ENCODE measurements at regions not wholly inside any gene's neighbourhood (a gene's known extent, or its start where the extent isn't known, plus 50 kb on each side); places are given as distances from the start of the nearest gene placed in this dataset.

DNA sequence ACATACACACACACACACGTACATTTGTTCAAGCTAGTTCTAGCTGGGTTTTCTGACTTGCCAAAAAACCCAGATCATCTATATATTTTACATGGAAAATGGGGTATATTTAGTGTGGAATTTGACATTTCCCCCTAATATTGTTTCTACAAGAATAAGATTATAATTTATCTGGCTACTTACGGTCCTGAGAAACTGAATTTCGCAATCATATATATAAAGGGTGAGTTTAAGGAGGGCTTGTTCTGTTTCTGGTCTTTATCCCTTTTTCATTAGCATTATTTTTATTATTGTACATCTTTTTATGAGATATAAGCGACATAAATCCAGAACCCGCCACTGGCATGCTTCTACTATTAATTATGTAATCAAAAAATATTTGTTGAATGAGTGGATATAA, 528.9 kb downstream of the TMX3 start:
- Mint-ChIP-seq H3K36me3 (ENCODE audit: low read depth) (no peaks in the 10 kb centered on the region), H3K27me3 (no peaks in the 10 kb centered on the region), H3K9me3 (no peaks in the 10 kb centered on the region), H3K27ac (no peak overlapping the region), H3K4me3 (no peak overlapping the region), H3K4me1 (ENCODE audit: low read depth) (no peaks in the 10 kb centered on the region)
- intact Hi-C loops (cut with micrococcal nuclease): no loop called here
- POLR2A ChIA-PET: no interaction called here
- DNase-seq (no peak), ATAC-seq (no peak)
- TF ChIP-seq, protein P1, sequence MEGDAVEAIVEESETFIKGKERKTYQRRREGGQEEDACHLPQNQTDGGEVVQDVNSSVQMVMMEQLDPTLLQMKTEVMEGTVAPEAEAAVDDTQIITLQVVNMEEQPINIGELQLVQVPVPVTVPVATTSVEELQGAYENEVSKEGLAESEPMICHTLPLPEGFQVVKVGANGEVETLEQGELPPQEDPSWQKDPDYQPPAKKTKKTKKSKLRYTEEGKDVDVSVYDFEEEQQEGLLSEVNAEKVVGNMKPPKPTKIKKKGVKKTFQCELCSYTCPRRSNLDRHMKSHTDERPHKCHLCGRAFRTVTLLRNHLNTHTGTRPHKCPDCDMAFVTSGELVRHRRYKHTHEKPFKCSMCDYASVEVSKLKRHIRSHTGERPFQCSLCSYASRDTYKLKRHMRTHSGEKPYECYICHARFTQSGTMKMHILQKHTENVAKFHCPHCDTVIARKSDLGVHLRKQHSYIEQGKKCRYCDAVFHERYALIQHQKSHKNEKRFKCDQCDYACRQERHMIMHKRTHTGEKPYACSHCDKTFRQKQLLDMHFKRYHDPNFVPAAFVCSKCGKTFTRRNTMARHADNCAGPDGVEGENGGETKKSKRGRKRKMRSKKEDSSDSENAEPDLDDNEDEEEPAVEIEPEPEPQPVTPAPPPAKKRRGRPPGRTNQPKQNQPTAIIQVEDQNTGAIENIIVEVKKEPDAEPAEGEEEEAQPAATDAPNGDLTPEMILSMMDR (IDR thresholded peaks at IDR 0.05): no peak
- CTCF ChIA-PET: no interaction called here

DNA sequence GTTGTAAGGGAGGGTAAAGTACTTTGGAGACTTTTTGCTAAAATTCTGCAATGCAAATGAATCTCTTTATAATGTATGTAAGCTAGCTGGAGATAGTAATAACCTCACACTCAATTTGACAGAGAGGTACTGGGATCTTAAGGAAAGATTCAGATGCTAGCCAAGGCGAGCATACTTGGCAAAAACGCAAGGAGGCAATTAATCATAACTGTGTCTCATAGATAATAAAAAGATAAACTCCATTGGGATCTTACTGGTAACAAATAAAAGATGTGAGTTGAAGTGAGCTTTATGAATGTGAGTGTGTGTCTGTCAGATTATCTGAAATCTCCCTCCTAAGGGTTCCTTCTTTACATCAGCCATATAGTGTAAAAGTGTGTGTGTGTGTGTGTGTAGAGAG, 533.0 kb downstream of the TMX3 start:
- Mint-ChIP-seq H3K27me3 (no peaks in the 10 kb centered on the region), H3K36me3 (ENCODE audit: low read depth) (no peaks in the 10 kb centered on the region), H3K4me3 (no peak overlapping the region), H3K4me1 (ENCODE audit: low read depth) (no peaks in the 10 kb centered on the region), H3K9me3 (no peaks in the 10 kb centered on the region), H3K27ac (no peak overlapping the region)
- POLR2A ChIA-PET: no interaction called here
- CTCF ChIA-PET: no interaction called here
- intact Hi-C loops (cut with micrococcal nuclease): no loop called here
- DNase-seq: no peak
- ATAC-seq: no peak
- TF ChIP-seq, protein P1 (IDR thresholded peaks at IDR 0.05): no peak

DNA sequence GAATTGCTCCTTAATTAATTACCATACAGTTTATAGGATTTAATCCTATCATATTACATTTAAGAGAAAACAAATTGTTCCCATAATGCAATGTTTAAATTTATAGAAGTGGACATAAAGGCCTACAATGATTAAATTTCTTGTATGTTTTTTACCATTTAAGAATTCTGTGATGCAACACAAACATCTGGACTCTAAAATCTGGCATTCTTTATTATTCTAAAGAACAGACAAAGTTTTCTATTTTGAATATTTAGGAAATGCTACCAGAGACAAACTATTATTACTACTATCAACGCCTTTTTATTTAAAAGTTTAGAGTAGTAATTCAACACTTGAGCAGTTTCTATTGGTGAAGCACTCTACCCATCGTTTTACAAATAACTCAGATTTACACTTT, 535.1 kb downstream of the TMX3 start:
- Mint-ChIP-seq H3K4me3 (no peak overlapping the region), H3K4me1 (ENCODE audit: low read depth) (no peaks in the 10 kb centered on the region), H3K9me3 (no peaks in the 10 kb centered on the region), H3K27me3 (no peaks in the 10 kb centered on the region), H3K27ac (no peak overlapping the region), H3K36me3 (ENCODE audit: low read depth) (no peaks in the 10 kb centered on the region)
- TF ChIP-seq, protein P1 (IDR thresholded peaks at IDR 0.05): no peak
- POLR2A ChIA-PET: no interaction called here
- intact Hi-C loops (cut with micrococcal nuclease): no loop called here
- CTCF ChIA-PET: no interaction called here
- ATAC-seq (no peak), DNase-seq (no peak)

DNA sequence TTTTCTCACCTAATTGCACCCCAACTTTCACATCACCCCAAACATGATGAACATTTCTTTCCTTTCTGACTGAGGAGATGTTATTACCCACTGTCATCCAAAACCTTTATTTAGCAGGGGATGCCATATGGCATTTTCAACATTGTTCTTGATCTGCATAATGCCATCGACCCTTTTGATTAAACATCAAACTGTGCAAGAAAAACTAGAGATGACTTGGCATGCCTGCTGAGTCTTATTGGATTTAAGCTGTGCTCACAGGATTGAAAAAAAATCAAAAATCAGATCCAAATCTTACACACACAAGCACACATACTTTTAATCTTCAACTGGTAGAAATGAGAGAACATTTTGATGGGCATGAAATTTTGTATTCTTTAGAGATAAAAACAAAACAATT, 536.0 kb downstream of the TMX3 start:
- CTCF ChIA-PET: no interaction called here
- Mint-ChIP-seq H3K9me3 (no peaks in the 10 kb centered on the region), H3K27ac (no peak overlapping the region), H3K27me3 (no peaks in the 10 kb centered on the region), H3K36me3 (ENCODE audit: low read depth) (no peaks in the 10 kb centered on the region), H3K4me1 (ENCODE audit: low read depth) (no peaks in the 10 kb centered on the region), H3K4me3 (no peak overlapping the region)
- ATAC-seq: no peak
- DNase-seq: no peak
- POLR2A ChIA-PET: no interaction called here
- TF ChIP-seq, protein P1 (IDR thresholded peaks at IDR 0.05): no peak
- intact Hi-C loops (cut with micrococcal nuclease): no loop called here

DNA sequence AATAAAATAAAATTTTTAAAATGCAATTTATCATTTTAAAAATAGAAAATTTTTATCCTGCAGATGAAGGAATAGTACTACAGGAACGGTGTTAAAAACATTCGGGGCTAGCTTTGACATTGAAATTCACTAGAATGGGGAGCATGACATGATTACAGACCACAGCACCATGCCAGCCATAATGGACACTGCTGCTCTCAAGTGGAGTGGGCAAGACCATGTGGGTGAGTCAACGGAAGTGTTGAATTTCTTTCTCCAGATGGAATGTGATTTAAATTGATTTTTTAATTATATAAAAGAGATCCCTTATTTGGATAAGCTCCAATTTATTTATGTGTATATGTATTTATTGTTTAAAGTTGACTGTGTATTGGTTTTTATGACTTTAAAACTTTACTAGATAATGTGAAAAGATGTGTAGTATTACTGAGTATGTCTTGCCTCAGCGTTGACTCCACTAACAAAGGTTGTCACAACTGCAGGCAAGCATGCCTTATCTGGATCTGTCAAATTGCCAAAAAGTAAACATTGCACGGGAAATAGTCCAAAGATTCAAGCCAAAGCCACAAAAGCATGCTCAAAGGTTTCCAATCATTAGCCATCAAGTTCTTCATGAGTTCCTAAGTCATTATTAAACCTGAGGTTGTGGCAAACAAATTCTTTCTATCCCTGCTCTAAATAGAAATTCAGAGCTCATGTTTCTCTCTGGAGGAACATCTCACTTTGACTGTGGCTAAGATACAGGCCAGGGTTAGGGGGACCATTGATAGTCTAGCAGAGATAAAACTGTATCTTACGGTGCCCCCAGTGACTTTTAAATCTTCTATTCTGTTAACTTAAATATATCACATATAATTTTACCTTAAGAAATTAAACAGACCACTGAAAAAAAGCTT, 536.9 kb downstream of the TMX3 start:
- ChIA-PET POLR2A (no interaction called here), CTCF (no interaction called here)
- Mint-ChIP-seq H3K9me3 (no peaks in the 10 kb centered on the region), H3K27me3 (no peaks in the 10 kb centered on the region), H3K27ac (no peak overlapping the region), H3K4me3 (no peak overlapping the region), H3K4me1 (ENCODE audit: low read depth) (no peaks in the 10 kb centered on the region), H3K36me3 (ENCODE audit: low read depth) (no peaks in the 10 kb centered on the region)
- TF ChIP-seq, protein P1 (IDR thresholded peaks at IDR 0.05): no peak
- intact Hi-C loops (cut with micrococcal nuclease): no loop called here
- DNase-seq (no peak), ATAC-seq (no peak)

Data from activated CD8-positive, alpha-beta T cell treated with anti-CD3 and anti-CD28 coated beads for 36 hours (primary cell).